HepG2 (cell line): ENCODE measurements at regions not wholly inside any gene's neighbourhood (a gene's known extent, or its start where the extent isn't known, plus 50 kb on each side); places are given as distances from the start of the nearest gene placed in this dataset.

Source experiments
- ATAC-seq: fragments of 200-7000 bp; cut with Tn5 transposase; 3 replicates; pipeline ENCODE4 v1.9.1; 2020; ENCODE audit warnings: mild to moderate bottlenecking, moderate library complexity
- BruUV-seq: library from RNA; stranded (reverse); fragments of 400-500 nt; replicated peaks from 2 replicates; lab custom pipeline; 2021; lab: Mats Ljungman, UMichigan
- CTCF ChIA-PET: fragments of 300-600 bp; formaldehyde crosslinking; extraction: SDS; loops from one replicate; lab custom pipeline; 2021; ENCODE audit warnings: low total read pairs, inconsistent platforms, low intra/inter-chr PET ratio; lab: Yijun Ruan, JAX
- POLR2A ChIA-PET: fragments of 350-600 bp; sonication (Branson Sonifier 250); formaldehyde crosslinking; loops from one replicate; lab custom pipeline; 2020; ENCODE audit warnings: antibody characterized with exemption, inconsistent platforms; lab: Yijun Ruan, JAX
- DNase-seq: peaks from one replicate; pipeline ENCODE4 v3.0.0-alpha.2; 2015; ENCODE audit warnings: low spot score
- FAIRE-seq: peaks from 3 replicates; lab custom pipeline; 2011; peaks lifted over from hg19 to GRCh38; lab: Jason Lieb, UNC
- H2AFZ ChIP-seq: one replicate; pipeline ENCODE4 v1.6.1; 2011; ENCODE audit warnings: low read length, inconsistent platforms
- H3K27ac ChIP-seq: fragments of 300-600 bp; 3 replicates; pipeline ENCODE4 v1.8.0; 2011; ENCODE audit warnings: mixed run types, mild to moderate bottlenecking, mixed read lengths, low read length, inconsistent platforms; ENCODE audit not compliant: insufficient read depth; ENCODE audit errors: extremely low read length
- H3K27me3 ChIP-seq, 2 experiments: fragments of 200-600 bp in 1 of 2; 2 replicates in 1 of 2; 3 replicates in 1 of 2; pipeline versions ENCODE4 v1.6.0 to v1.8.0; 2011; ENCODE audit warnings: low read length in 2 of 2, mild to moderate bottlenecking in 2 of 2, moderate library complexity in 2 of 2, inconsistent platforms in 1 of 2; ENCODE audit not compliant: insufficient read depth in 2 of 2, control insufficient read depth in 1 of 2
- H3K36me3 ChIP-seq, 2 experiments: fragments of 200-600 bp in 1 of 2; replicated peaks in 1 of 2; 2 replicates in 1 of 2; 3 replicates in 1 of 2; pipeline versions ENCODE4 v1.5.1 to v1.8.0; 2011; ENCODE audit warnings: low read length in 2 of 2, inconsistent platforms in 1 of 2; ENCODE audit not compliant: insufficient read depth in 2 of 2, control insufficient read depth in 1 of 2
- H3K4me1 ChIP-seq: 2 replicates; pipeline ENCODE4 v1.5.1; 2012; ENCODE audit warnings: low read length, inconsistent platforms; ENCODE audit not compliant: insufficient read depth
- H3K4me2 ChIP-seq: 2 replicates; pipeline ENCODE4 v1.6.0; 2011; ENCODE audit warnings: low read depth, low read length, inconsistent platforms
- H3K4me3 ChIP-seq, 3 experiments: fragments of 200-600 bp in 1 of 3; sonication (generic), shearing (Covaris generic) in 1 of 3; replicated peaks in 1 of 3; 2 replicates each; pipeline ENCODE4 v1.5.1; 2011 to 2016; ENCODE audit warnings: low read length in 3 of 3, inconsistent platforms in 2 of 3, low read depth in 2 of 3, mild to moderate bottlenecking in 2 of 3, control low read depth in 1 of 3, mixed read lengths in 1 of 3; ENCODE audit not compliant: insufficient read depth in 1 of 3
- H3K79me2 ChIP-seq: one replicate; pipeline ENCODE4 v1.6.1; 2011; ENCODE audit warnings: low read length, inconsistent platforms; ENCODE audit not compliant: insufficient read depth
- H3K9ac ChIP-seq: 2 replicates; pipeline ENCODE4 v1.6.0; 2011; ENCODE audit warnings: mild to moderate bottlenecking, low read depth, low read length, inconsistent platforms; ENCODE audit not compliant: insufficient read depth
- H3K9me3 ChIP-seq: 2 replicates; pipeline ENCODE4 v1.5.1; 2012; ENCODE audit warnings: mild to moderate bottlenecking, low read length
- H4K20me1 ChIP-seq: 2 replicates; pipeline ENCODE4 v1.6.0; 2011; ENCODE audit warnings: inconsistent platforms, mild to moderate bottlenecking, low read length, moderate library complexity; ENCODE audit not compliant: insufficient read depth
- CEBPZ ChIP-seq: IDR thresholded peaks from 2 replicates; pipeline ENCODE4 v1.6.1; 2012; ENCODE audit warnings: low read length, improper control_type of control experiment
- KLF11 ChIP-seq: IDR thresholded peaks from 2 replicates; pipeline ENCODE4 v1.6.1; 2016; ENCODE audit warnings: missing compliant biosample characterization
- MAFF ChIP-seq: IDR thresholded peaks from 2 replicates; pipeline ENCODE4 v1.6.1; 2011; ENCODE audit warnings: low read depth, low read length, improper control_type of control experiment
- MAFG ChIP-seq: sonication (generic); formaldehyde crosslinking; IDR thresholded peaks from 2 replicates; pipeline ENCODE4 v1.5.1; 2020; ENCODE audit warnings: mild to moderate bottlenecking, missing genetic modification reagents
- MXI1 ChIP-seq: IDR thresholded peaks from 3 replicates; pipeline ENCODE4 v1.6.1; 2012; ENCODE audit warnings: low read depth, low read length, inconsistent platforms, borderline replicate concordance
- SSRP1 ChIP-seq: IDR thresholded peaks from 2 replicates; pipeline ENCODE4 v1.6.1; 2016; ENCODE audit warnings: control low read depth
- ZFY ChIP-seq: sonication (generic); formaldehyde crosslinking; IDR thresholded peaks from 2 replicates; pipeline ENCODE4 v1.4.0; 2020; ENCODE audit warnings: missing genetic modification reagents
- ZMYM3 ChIP-seq: sonication (generic); formaldehyde crosslinking; IDR thresholded peaks from 2 replicates; pipeline ENCODE4 v1.5.1; 2020; ENCODE audit warnings: mild to moderate bottlenecking, missing genetic modification reagents
- ZNF713 ChIP-seq: sonication (generic); formaldehyde crosslinking; IDR thresholded peaks from 2 replicates; pipeline ENCODE4 v1.4.0; 2020; ENCODE audit warnings: mild to moderate bottlenecking, missing genetic modification reagents
- ZNF724P ChIP-seq: sonication (generic); formaldehyde crosslinking; IDR thresholded peaks from 2 replicates; pipeline ENCODE4 v1.8.0; 2022; ENCODE audit warnings: missing genetic modification reagents, borderline replicate concordance
- ZNF816 ChIP-seq: sonication (generic); formaldehyde crosslinking; IDR thresholded peaks from 2 replicates; pipeline ENCODE4 v1.8.0; 2022; ENCODE audit warnings: missing genetic modification reagents, mild to moderate bottlenecking, borderline replicate concordance
- WGBS: methylation state at CpG from one replicate; pipeline ENCODE4 v1.1.6; 2017; ENCODE audit warnings: low lambda C conversion rate; 5-methylcytosine and 5-hydroxymethylcytosine counted together
- in situ Hi-C: cut with HindIII; loops from 2 replicates; pipeline ENCODE4 v1.10.0; 2017; ENCODE audit warnings: low pct_unique_long_range_greater_than_20kb; ENCODE audit not compliant: extremely low pct_ligation_motif_present
- intact Hi-C: fragments of 100-400 bp; cut with micrococcal nuclease; formaldehyde crosslinking; loops from one replicate; pipeline ENCODE4 v1.10.0; 2022; ENCODE audit not compliant: unreplicated experiment

- H4K20me1 ChIP-seq: no peaks in the 10 kb centered on the region
- no peaks in the 10 kb centered on the region for H3K36me3 ChIP-seq
- H3K9ac ChIP-seq: no peak overlapping the region
- no peak for FAIRE-seq
- no peaks in the 10 kb centered on the region for H3K4me1 ChIP-seq
- H3K79me2 ChIP-seq: no peaks in the 10 kb centered on the region
- H2AFZ ChIP-seq: no peak overlapping the region
- intact Hi-C loops (no loop called here), in situ Hi-C loops (no loop called here)
- ChIA-PET POLR2A (no interaction called here), CTCF (no interaction called here)
- H3K27me3 ChIP-seq: peaks cover 4 to 45% of the 10 kb centered on the region in 2 experiments; a peak in 4 of 5 replicates
- no peak overlapping the region for H3K27ac ChIP-seq
- WGBS: 27% methylated on average over 15 of the region's 18 CpGs
- DNase-seq: no peak
- H3K4me3 ChIP-seq: no peak overlapping the region
- H3K4me2 ChIP-seq: no peak overlapping the region
- no TSS peak for BruUV-seq
- TF ChIP-seq MAFF: no peak
- no peak for TF ChIP-seq MAFG (CRISPR knock-in tag)
- TF ChIP-seq ZNF816 (CRISPR knock-in tag): no peak
- no peak for TF ChIP-seq ZNF713
- no peak for TF ChIP-seq CEBPZ
- no peak for TF ChIP-seq ZMYM3
- no peak for TF ChIP-seq MXI1
- no peak for TF ChIP-seq KLF11 (CRISPR knock-in tag)
- no peak for TF ChIP-seq ZNF724P (CRISPR knock-in tag)
- no peak for TF ChIP-seq SSRP1 (CRISPR knock-in tag)
- TF ChIP-seq ZFY (CRISPR knock-in tag): no peak
- no peak for ATAC-seq
- no peaks in the 10 kb centered on the region for H3K9me3 ChIP-seq
These were observed 300.5 kb downstream of the KLF6 start for GRCh38 chr10:3484306-3485056.
